Coronary artery (tissue), 2 donors: ENCODE measurements at regions not wholly inside any gene's neighbourhood (a gene's known extent, or its start where the extent isn't known, plus 50 kb on each side); places are given as distances from the start of the nearest gene placed in this dataset.

ENCODE experiments used
- DNase-seq: peaks from one replicate; pipeline ENCODE4 v3.0.0-alpha.2; 2017; ENCODE audit warnings: low spot score
- H3K27ac ChIP-seq, 2 donors: fragments of 200-600 bp; sonication (generic); one replicate each; pipeline ENCODE4 v1.5.1; 2016 to 2019
- H3K4me3 ChIP-seq: fragments of 200-600 bp; sonication (generic); 2 replicates; pipeline ENCODE4 v1.5.1; 2016; ENCODE audit warnings: mild to moderate bottlenecking, moderate library complexity
- TF ChIP-seq, protein P1 (sequence below): fragments of 200-600 bp; sonication (generic); IDR thresholded peaks from one replicate; pipeline ENCODE4 v1.5.1; 2019; ENCODE audit warnings: antibody characterized with exemption

DNA sequence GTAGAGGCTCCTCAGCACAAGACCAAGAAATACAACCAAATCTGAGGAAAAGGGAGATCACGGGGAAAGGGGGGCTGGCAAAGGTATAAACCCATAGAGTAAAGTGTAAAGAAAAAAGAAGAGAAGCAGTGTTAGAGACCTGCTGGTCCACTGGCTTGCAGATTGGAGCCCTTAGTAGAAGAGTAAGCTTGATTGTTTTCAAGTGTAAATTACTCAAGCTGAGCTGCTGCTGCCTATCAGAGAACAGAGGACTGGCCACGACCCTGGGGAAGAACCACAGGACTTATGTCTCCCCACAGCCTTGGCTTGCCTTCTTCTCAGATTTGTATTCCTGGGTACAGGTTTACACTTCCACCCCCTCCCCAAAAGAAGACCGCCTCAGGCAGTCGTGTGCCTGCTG lies 294.2 kb downstream of the LMX1A start:
- no peak for DNase-seq
- TF ChIP-seq, protein P1, sequence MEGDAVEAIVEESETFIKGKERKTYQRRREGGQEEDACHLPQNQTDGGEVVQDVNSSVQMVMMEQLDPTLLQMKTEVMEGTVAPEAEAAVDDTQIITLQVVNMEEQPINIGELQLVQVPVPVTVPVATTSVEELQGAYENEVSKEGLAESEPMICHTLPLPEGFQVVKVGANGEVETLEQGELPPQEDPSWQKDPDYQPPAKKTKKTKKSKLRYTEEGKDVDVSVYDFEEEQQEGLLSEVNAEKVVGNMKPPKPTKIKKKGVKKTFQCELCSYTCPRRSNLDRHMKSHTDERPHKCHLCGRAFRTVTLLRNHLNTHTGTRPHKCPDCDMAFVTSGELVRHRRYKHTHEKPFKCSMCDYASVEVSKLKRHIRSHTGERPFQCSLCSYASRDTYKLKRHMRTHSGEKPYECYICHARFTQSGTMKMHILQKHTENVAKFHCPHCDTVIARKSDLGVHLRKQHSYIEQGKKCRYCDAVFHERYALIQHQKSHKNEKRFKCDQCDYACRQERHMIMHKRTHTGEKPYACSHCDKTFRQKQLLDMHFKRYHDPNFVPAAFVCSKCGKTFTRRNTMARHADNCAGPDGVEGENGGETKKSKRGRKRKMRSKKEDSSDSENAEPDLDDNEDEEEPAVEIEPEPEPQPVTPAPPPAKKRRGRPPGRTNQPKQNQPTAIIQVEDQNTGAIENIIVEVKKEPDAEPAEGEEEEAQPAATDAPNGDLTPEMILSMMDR = no peak
- Histone ChIP-seq H3K27ac (no peak overlapping the region), H3K4me3 (no peak overlapping the region)

GRCh38 chr1:165060285-165060793 lies 296.2 kb downstream of the LMX1A start:
- no peak overlapping the region for H3K4me3 ChIP-seq
- TF ChIP-seq, protein P1 = no peak
- H3K27ac ChIP-seq = no peak overlapping the region
- DNase-seq = no peak

DNA sequence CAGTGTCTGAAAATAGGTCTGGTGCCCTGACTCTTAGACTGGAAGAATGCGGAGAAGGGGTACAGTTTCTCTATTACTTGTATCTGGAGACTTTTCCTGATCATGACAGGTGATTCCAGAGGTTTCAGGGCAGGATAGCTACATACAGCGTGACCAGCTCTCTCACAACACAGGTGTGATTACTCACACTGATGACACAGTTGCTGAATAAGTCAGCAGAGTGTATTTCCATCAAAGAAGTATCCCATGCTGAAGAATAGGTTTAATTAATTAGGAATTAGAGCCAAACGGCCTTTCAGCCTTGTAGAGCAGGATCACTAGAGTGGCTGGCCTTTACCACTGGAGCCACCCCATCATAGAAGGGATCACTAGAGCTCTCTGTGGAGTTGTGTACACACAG lies 298.6 kb downstream of the LMX1A start:
- Histone ChIP-seq H3K4me3 (no peak overlapping the region), H3K27ac (no peak overlapping the region)
- TF ChIP-seq, protein P1 = no peak
- DNase-seq = no peak

DNA sequence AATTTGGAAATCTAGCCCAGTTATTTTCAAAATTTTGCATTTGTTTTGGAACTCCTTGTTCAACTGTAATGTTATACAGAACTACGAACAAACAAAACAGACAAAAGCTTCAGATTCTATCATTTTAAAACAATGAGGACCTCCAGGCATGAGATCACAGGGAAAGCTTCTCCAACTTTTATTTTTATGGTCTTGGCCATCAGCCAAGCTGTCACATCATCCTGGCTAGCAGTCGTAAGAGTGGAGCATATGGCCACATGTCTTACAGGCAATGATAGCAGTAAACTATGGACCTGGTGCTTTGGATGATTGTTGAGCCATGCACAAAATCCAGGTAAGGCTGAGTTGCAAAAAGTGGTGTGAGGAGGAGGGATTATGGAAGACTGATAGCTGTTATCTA lies 299.6 kb downstream of the LMX1A start:
- Histone ChIP-seq H3K4me3 (no peak overlapping the region), H3K27ac (no peak overlapping the region)
- no peak for DNase-seq
- TF ChIP-seq, protein P1 = no peak

- no peak for DNase-seq
- no peak overlapping the region for H3K4me3 ChIP-seq
- TF ChIP-seq, protein P1 = no peak
- no peak overlapping the region for H3K27ac ChIP-seq
These were observed 300.9 kb downstream of the LMX1A start for GRCh38 chr1:165055581-165055980.

DNA sequence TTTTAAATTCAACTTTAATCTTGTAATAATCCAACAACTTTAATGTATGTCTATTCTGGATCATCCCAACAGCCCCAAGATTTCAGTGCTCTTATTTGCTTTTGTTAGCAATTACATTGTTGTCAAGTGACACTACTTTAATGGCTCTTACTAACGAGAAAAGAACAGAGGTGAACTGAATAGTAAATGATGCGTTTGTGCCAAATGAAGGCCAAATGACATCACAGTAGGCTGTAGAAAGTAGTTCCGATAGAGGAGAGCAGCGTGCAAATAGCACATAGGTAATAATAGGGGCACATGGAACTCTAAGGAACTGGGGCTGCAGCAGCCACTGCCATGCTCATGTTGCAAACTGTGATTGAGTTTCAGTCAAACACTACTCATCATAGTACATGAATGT lies 301.9 kb downstream of the LMX1A start:
- Histone ChIP-seq H3K4me3 (no peak overlapping the region), H3K27ac (no peak overlapping the region)
- TF ChIP-seq, protein P1 = no peak
- no peak for DNase-seq

DNA sequence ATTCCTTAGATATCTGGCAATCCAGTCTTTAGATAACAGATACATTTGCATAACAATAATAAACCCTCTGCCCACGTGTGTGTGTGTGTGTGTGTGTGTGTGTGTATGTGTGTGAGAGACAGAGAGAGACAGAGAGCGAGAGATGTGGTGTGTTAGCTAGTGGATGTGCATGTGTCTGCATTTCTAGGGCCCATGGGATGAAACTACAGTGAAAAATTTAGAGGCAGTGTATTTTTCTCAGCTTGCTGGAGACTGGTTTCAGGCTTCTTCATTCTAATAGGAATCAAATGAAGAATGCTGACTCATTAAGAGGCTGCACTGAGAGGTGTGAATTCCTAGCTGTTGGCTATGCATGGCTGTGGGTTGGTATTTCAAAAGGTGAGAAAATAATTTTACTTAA lies 303.2 kb downstream of the LMX1A start:
- no peak for DNase-seq

More for the DNA sequence above, 303.2 kb downstream of the LMX1A start:
- H3K27ac ChIP-seq = no peak overlapping the region
- TF ChIP-seq, protein P1 = no peak
- H3K4me3 ChIP-seq = no peak overlapping the region
